H1 (cell line): ENCODE measurements at regions not wholly inside any gene's neighbourhood (a gene's known extent, or its start where the extent isn't known, plus 50 kb on each side); places are given as distances from the start of the nearest gene placed in this dataset.

Experiments
- CTCF ChIA-PET: fragments of 300-600 bp; sonication (Branson Sonifier 250); formaldehyde crosslinking; loops from one replicate; lab custom pipeline; 2021; ENCODE audit not compliant: partially characterized antibody; lab: Charles Lee
- POLR2A ChIA-PET: fragments of 300-600 bp; sonication (Branson Sonifier 250); formaldehyde crosslinking; loops from one replicate; lab custom pipeline; 2021; ENCODE audit warnings: inconsistent platforms; ENCODE audit not compliant: partially characterized antibody; lab: Charles Lee
- DNase-seq, 2 experiments: peaks; one replicate each; pipeline versions ENCODE4 v3.0.0 to v3.0.0-alpha.2; 2010 to 2022; ENCODE audit warnings: low spot score in 2 of 2, low read depth in 1 of 2, mixed read lengths in 1 of 2
- FAIRE-seq: peaks from 2 replicates; lab custom pipeline; 2011; peaks lifted over from hg19 to GRCh38; lab: Jason Lieb, UNC
- H2AFZ ChIP-seq: 2 replicates; pipeline ENCODE4 v1.8.1; 2012; ENCODE audit warnings: low read length, inconsistent platforms
- H2AK5ac ChIP-seq: 2 replicates; pipeline ENCODE4 v1.6.1; 2013; ENCODE audit warnings: low read depth, low read length
- H2BK120ac ChIP-seq: replicated peaks from 2 replicates; pipeline ENCODE3; 2013; ENCODE audit warnings: low read depth, low read length, inconsistent platforms
- H2BK12ac ChIP-seq: 2 replicates; pipeline ENCODE4 v1.6.1; 2013; ENCODE audit warnings: low read depth, low read length
- H2BK15ac ChIP-seq: 2 replicates; pipeline ENCODE4 v1.6.1; 2013; ENCODE audit warnings: low read length
- H2BK20ac ChIP-seq: 2 replicates; pipeline ENCODE4 v1.6.1; 2013; ENCODE audit warnings: low read length
- H2BK5ac ChIP-seq: 2 replicates; pipeline ENCODE4 v1.6.1; 2013; ENCODE audit warnings: low read depth, low read length
- H3K14ac ChIP-seq: 2 replicates; pipeline ENCODE4 v1.6.1; 2013; ENCODE audit warnings: inconsistent platforms; ENCODE audit not compliant: insufficient read length
- H3K18ac ChIP-seq: 2 replicates; pipeline ENCODE4 v1.6.1; 2013; ENCODE audit warnings: low read length; ENCODE audit errors: extremely low read depth
- H3K23ac ChIP-seq: 2 replicates; pipeline ENCODE4 v1.6.1; 2013; ENCODE audit warnings: inconsistent platforms; ENCODE audit not compliant: insufficient read length
- H3K23me2 ChIP-seq: 2 replicates; pipeline ENCODE4 v1.6.1; 2013; ENCODE audit warnings: low read depth, low read length
- H3K27ac ChIP-seq: 2 replicates; pipeline ENCODE4 v1.6.1; 2011; ENCODE audit warnings: low read depth, low read length, inconsistent platforms
- H3K27me3 ChIP-seq, 4 experiments: replicated peaks in 1 of 4; 1 replicate in 1 of 4; 2 replicates in 3 of 4; pipeline versions ENCODE4 v1.6.1 to v1.8.1; 2011 to 2013; ENCODE audit warnings: low read length in 3 of 4, mild to moderate bottlenecking in 3 of 4, inconsistent platforms in 2 of 4, mixed read lengths in 2 of 4, moderate library complexity in 1 of 4; ENCODE audit not compliant: control insufficient read depth in 3 of 4, insufficient read depth in 3 of 4; ENCODE audit errors: extremely low read depth in 1 of 4
- H3K36me3 ChIP-seq, 4 experiments: 2 replicates each; pipeline versions ENCODE4 v1.6.1 to v1.8.1; 2011 to 2013; ENCODE audit warnings: mild to moderate bottlenecking in 4 of 4, low read length in 3 of 4, moderate library complexity in 2 of 4, control low read depth in 1 of 4, inconsistent platforms in 1 of 4; ENCODE audit not compliant: insufficient read depth in 4 of 4, control insufficient read depth in 2 of 4
- H3K4ac ChIP-seq: replicated peaks from 2 replicates; pipeline ENCODE3; 2013; ENCODE audit warnings: low read length, low read depth, mixed read lengths, inconsistent platforms; ENCODE audit not compliant: insufficient read length
- H3K4me1 ChIP-seq, 4 experiments: replicated peaks in 1 of 4; 1 replicate in 1 of 4; 2 replicates in 3 of 4; pipeline versions ENCODE4 v1.6.1 to v1.8.1; 2011 to 2013; ENCODE audit warnings: low read length in 3 of 4, inconsistent platforms in 2 of 4, mixed read lengths in 1 of 4; ENCODE audit not compliant: insufficient read depth in 4 of 4, control insufficient read depth in 3 of 4
- H3K4me2 ChIP-seq, 2 experiments: 2 replicates each; pipeline versions ENCODE4 v1.6.1 to v1.8.1; 2011 to 2013; ENCODE audit warnings: low read depth in 2 of 2, low read length in 2 of 2, control low read depth in 1 of 2, inconsistent platforms in 1 of 2, mild to moderate bottlenecking in 1 of 2; ENCODE audit not compliant: insufficient read depth in 1 of 2
- H3K4me3 ChIP-seq, 4 experiments: fragments of 200-600, 300-600 bp in 1 of 4; sonication (generic), shearing (Covaris generic), sonication (Bioruptor Twin) in 1 of 4; 2 replicates each; pipeline versions ENCODE4 v1.5.1 to v1.8.1; 2011 to 2016; ENCODE audit warnings: low read length in 4 of 4, low read depth in 3 of 4, control low read depth in 2 of 4, inconsistent platforms in 2 of 4, mild to moderate bottlenecking in 2 of 4, mixed read lengths in 1 of 4, moderate library complexity in 1 of 4; ENCODE audit not compliant: insufficient read depth in 2 of 4; ENCODE audit errors: extremely low read depth in 1 of 4
- H3K56ac ChIP-seq: replicated peaks from 2 replicates; pipeline ENCODE3; 2013; ENCODE audit warnings: low read depth, mild to moderate bottlenecking, mixed read lengths, low read length, inconsistent platforms; ENCODE audit not compliant: insufficient read length
- H3K79me1 ChIP-seq: 2 replicates; pipeline ENCODE4 v1.6.1; 2013; ENCODE audit warnings: low read depth, low read length, control low read depth
- H3K79me2 ChIP-seq, 2 experiments: 2 replicates each; pipeline versions ENCODE4 v1.6.1 to v1.8.1; 2012 to 2013; ENCODE audit warnings: low read length in 2 of 2, mild to moderate bottlenecking in 2 of 2, inconsistent platforms in 1 of 2; ENCODE audit not compliant: insufficient read depth in 2 of 2, control insufficient read depth in 1 of 2
- H3K9ac ChIP-seq, 4 experiments: replicated peaks in 1 of 4; 1 replicate in 1 of 4; 2 replicates in 3 of 4; pipeline versions ENCODE4 v1.6.1 to v1.8.1; 2011 to 2013; ENCODE audit warnings: low read depth in 3 of 4, low read length in 3 of 4, control low read depth in 2 of 4, mild to moderate bottlenecking in 2 of 4, moderate library complexity in 2 of 4, inconsistent platforms in 1 of 4; ENCODE audit errors: extremely low read depth in 1 of 4
- H3K9me3 ChIP-seq, 2 experiments: 2 replicates each; pipeline versions ENCODE4 v1.6.1 to v1.8.1; 2012 to 2013; ENCODE audit warnings: mild to moderate bottlenecking in 2 of 2, moderate library complexity in 2 of 2, control low read depth in 1 of 2, inconsistent platforms in 1 of 2, low read depth in 1 of 2, low read length in 1 of 2, mixed read lengths in 1 of 2; ENCODE audit not compliant: insufficient read depth in 2 of 2
- H4K20me1 ChIP-seq, 2 experiments: replicated peaks in 1 of 2; 2 replicates each; pipeline versions ENCODE3 to v1.8.1; 2011 to 2013; ENCODE audit warnings: inconsistent platforms in 2 of 2, low read length in 2 of 2, mild to moderate bottlenecking in 1 of 2; ENCODE audit not compliant: insufficient read depth in 2 of 2, control insufficient read depth in 1 of 2
- H4K5ac ChIP-seq: 2 replicates; pipeline ENCODE4 v1.6.1; 2013; ENCODE audit warnings: low read length, low read depth, mixed read lengths, inconsistent platforms; ENCODE audit not compliant: insufficient read length
- H4K8ac ChIP-seq: 2 replicates; pipeline ENCODE4 v1.8.0; 2013; ENCODE audit warnings: mild to moderate bottlenecking, moderate library complexity, low read length, inconsistent platforms; ENCODE audit not compliant: insufficient read depth; ENCODE audit errors: extremely low read depth
- H4K91ac ChIP-seq: replicated peaks from 2 replicates; pipeline ENCODE3; 2013; ENCODE audit warnings: low read length, mixed read lengths, inconsistent platforms; ENCODE audit not compliant: insufficient read length
- GABPA ChIP-seq: IDR thresholded peaks from 2 replicates; pipeline ENCODE4 v1.6.1; 2011; ENCODE audit warnings: mild to moderate bottlenecking, low read length, moderate library complexity, borderline replicate concordance; ENCODE audit not compliant: insufficient read depth
- GTF2F1 ChIP-seq: IDR thresholded peaks from 2 replicates; pipeline ENCODE4 v1.6.1; 2012; ENCODE audit warnings: low read depth, low read length, improper control_type of control experiment, borderline replicate concordance
- MAFK ChIP-seq: IDR thresholded peaks from 2 replicates; pipeline ENCODE4 v1.6.1; 2012; ENCODE audit warnings: low read depth, mild to moderate bottlenecking, improper control_type of control experiment, low read length
- NRF1 ChIP-seq: IDR thresholded peaks from 2 replicates; pipeline ENCODE4 v1.6.1; 2011; ENCODE audit warnings: mild to moderate bottlenecking, low read depth, low read length, improper control_type of control experiment
- POLR2A ChIP-seq, 2 experiments: IDR thresholded peaks; 1 replicate in 1 of 2; 2 replicates in 1 of 2; pipeline ENCODE4 v1.6.1; 2011; ENCODE audit warnings: low read depth in 2 of 2, low read length in 2 of 2, mild to moderate bottlenecking in 2 of 2; ENCODE audit errors: control extremely low read depth in 1 of 2
- RBBP5 ChIP-seq: IDR thresholded peaks from 2 replicates; pipeline ENCODE4 v1.7.1; 2012; ENCODE audit warnings: low read depth, mild to moderate bottlenecking, inconsistent platforms, low read length, moderate library complexity, borderline replicate concordance
- SIRT6 ChIP-seq: IDR thresholded peaks from one replicate; pipeline ENCODE4 v1.7.1; 2012; ENCODE audit warnings: low read length, inconsistent platforms
- TAF1 ChIP-seq: IDR thresholded peaks from 2 replicates; pipeline ENCODE4 v1.6.1; 2011; ENCODE audit warnings: mild to moderate bottlenecking, low read depth, low read length
- WGBS, 2 experiments: shearing (Covaris generic) in 1 of 2; methylation state at CpG; one replicate each; pipeline versions ENCODE4 v1.1.6 to v1.1.7; 2013 to 2015; ENCODE audit warnings: low lambda C conversion rate in 2 of 2, mixed read lengths in 2 of 2, inconsistent platforms in 1 of 2, low coverage in 1 of 2, missing lambda C conversion rate in 1 of 2; ENCODE audit not compliant: insufficient replicate concordance in 2 of 2, insufficient coverage in 1 of 2, insufficient read length in 1 of 2; ENCODE audit errors: extremely low coverage in 1 of 2, missing lambda C conversion rate in 1 of 2; 5-methylcytosine and 5-hydroxymethylcytosine counted together

GRCh38 chr9:13603921-13604320, 324.4 kb upstream of the MPDZ start:
- DNase-seq (no peak), FAIRE-seq (no peak)
- no peaks in the 10 kb centered on the region for H3K27me3 ChIP-seq
- H3K4me1 ChIP-seq: peaks cover 0 to 6% (median 2%) of the 10 kb centered on the region in 4 experiments; a peak in 3 of 7 replicates
- no peaks in the 10 kb centered on the region for H3K79me1 ChIP-seq
- ChIA-PET POLR2A (no interaction called here), CTCF (interaction anchor here (0.6 to 0.7 kb wide), 2 partner anchors 159 to 238 kb away, joined by 3 read pairs; no protein-coding TSS in a partner anchor)
- TF ChIP-seq GTF2F1 (no peak), GABPA (no peak), RBBP5 (no peak), NRF1 (no peak), SIRT6 (no peak), TAF1 (no peak), MAFK (no peak), POLR2A (IDR thresholded peaks at IDR 0.05; ENCODE audit: control extremely low read depth in 1 of 2, low read depth in 2 of 2, low read length in 2 of 2) (no peak)
- H4K20me1 ChIP-seq: no peaks in the 10 kb centered on the region
- H3K56ac ChIP-seq: no peak overlapping the region
- H3K79me2 ChIP-seq: no peaks in the 10 kb centered on the region
- no peak overlapping the region for H4K5ac ChIP-seq
- H3K4me2 ChIP-seq: no peak overlapping the region
- peak overlapping the region; percentile 51 for H4K91ac ChIP-seq
- H2BK15ac ChIP-seq: no peak overlapping the region; the same call in 1 of the 2 replicates
- no peak overlapping the region for H3K14ac ChIP-seq
- no peak overlapping the region for H2AK5ac ChIP-seq
- no peak overlapping the region for H3K23ac ChIP-seq
- H3K23me2 ChIP-seq: no peaks in the 10 kb centered on the region
- no peak overlapping the region for H2AFZ ChIP-seq
- 90% methylated on average over 3 of the region's 3 CpGs; no CpG with 5 or more reads in 1 of the 2 experiments for WGBS, 2 experiments
- H2BK12ac ChIP-seq: no peak overlapping the region
- no peak overlapping the region for H3K4ac ChIP-seq
- no peak overlapping the region for H2BK20ac ChIP-seq
- H4K8ac ChIP-seq: no peak overlapping the region
- no peak overlapping the region for H3K18ac ChIP-seq
- no peaks in the 10 kb centered on the region for H3K9me3 ChIP-seq
- no peak overlapping the region for H2BK120ac ChIP-seq
- H3K4me3 ChIP-seq: no peak overlapping the region
- H3K9ac ChIP-seq: no peak overlapping the region
- H2BK5ac ChIP-seq: no peak overlapping the region
- H3K27ac ChIP-seq: no peak overlapping the region
- H3K36me3 ChIP-seq: no peaks in the 10 kb centered on the region
